NOMO-1 treated with dmso at 0.1 percent for 144 hours (cell line): ENCODE measurements at regions not wholly inside any gene's neighbourhood (a gene's known extent, or its start where the extent isn't known, plus 50 kb on each side); places are given as distances from the start of the nearest gene placed in this dataset.
"Not testable (repeated sequence)": the region's sequence is repeated elsewhere in the genome, so short reads cannot be mapped to it uniquely, and the experiment has no call there.

ENCODE experiments used
- DNase-seq: peaks from one replicate; lab custom pipeline; 2025; ENCODE audit not compliant: unreplicated experiment; lab: John Stamatoyannopoulos, UW

DNA sequence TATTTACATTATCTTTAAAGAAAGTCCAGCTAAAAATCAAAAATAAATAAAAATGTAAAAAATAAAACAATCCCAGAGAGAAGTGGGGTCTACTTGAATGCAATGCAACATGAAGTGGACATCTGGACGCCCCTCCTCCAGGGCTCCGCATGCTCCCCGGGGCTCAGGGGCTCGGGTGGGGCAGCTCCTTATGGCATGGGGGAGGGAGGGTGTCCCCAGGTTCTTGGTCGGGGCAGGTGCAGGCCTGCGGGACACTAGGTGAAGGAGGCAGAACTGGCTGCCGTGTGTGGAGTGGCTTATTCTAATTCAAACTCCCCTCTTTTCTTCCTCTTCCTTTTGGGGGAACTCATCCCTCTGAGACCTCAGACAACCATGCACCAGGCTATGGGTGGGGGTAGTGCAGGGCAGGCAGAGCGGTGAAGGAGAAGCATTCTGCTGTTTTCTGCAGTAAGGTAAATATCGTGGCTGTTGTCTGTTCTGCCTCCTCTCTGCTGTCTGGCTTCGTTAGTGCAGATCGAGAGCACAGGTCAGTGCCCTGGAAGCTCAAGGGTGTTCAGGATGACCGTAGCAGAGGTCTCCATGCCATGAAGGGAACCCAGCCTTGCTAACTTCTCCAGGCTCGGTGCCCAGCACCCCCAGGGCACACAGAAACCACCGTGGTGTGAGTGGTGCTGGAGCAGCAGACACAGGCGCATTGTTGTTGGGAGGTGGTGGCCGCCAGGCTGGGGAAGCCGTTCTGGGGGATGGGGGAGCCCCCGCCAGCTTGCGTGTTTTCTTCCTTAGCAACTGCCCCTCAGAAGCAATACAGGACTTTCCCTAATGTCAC, 82.6 kb downstream of the TTLL2 start:
- DNase-seq: no peak

DNA sequence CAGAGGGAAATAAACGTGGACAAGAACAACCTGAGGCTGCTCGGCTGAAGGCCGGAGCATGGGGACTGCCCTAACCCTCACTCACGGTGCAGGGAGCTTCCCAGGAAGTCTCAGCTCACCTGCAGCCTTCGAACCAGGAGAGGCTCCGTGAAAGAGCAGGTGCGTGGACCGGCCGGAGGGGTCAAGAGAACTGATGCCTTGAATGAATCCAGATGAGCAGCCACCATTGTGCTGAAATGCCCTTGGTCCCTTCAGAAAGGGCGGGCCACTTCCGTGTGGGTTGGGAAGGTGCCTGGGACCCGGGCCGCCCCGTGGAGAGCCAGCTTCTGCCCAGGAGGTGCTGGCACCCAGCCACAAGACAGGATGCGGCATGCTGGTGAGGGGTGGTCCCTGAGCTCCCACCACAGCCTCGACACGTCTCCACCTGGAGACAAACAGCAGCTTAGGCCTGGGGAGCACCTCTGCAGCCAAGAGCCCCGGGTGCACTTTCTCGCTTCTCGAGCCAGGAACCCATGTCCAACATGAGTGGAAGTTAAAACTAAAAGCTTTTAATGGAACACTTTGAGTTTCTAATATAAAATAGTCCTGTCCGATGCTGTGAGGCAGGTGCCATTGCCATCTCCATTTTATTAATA, 83.5 kb downstream of the TTLL2 start:
- DNase-seq: no peak

DNA sequence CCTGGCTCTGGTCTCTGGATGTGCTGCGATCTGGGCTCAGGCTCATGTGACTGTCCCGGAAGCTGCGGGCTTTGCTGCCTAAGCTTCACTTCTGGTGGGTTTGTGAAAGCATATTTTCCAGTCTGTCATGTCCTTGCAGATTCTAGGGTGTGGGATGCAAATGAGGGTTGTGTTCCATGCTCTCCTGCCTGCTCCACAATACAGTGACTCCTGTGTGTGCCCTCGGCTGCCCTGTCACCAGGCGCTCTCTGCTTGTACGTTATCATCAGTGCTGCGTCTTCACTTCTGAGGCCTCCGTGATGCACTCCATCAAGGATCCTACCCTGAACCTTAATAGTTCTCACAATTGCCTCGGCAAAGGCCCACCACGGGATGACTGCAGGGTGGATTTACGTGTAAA, 84.2 kb downstream of the TTLL2 start:
- DNase-seq: no peak

DNA sequence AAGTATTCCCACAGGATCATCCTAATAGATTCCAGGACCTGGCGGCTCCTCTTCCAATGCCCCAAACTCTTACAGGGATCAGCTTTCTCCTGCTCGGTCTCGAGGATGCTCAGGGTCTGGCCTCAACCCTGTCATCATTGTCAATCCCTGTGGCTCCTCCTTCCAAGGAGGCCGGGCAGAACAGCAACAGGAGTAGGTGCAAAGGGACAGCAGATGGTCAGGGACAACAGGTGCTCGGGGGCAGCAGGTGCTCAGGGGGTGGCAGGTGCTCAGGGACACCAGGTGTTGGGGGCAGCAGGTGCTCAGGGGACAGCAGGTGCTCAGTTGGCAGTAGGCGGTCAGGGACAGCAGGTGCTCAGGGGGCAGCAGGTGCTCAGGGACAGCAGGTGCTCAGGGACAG, 84.8 kb downstream of the TTLL2 start:
- DNase-seq: no peak

DNA sequence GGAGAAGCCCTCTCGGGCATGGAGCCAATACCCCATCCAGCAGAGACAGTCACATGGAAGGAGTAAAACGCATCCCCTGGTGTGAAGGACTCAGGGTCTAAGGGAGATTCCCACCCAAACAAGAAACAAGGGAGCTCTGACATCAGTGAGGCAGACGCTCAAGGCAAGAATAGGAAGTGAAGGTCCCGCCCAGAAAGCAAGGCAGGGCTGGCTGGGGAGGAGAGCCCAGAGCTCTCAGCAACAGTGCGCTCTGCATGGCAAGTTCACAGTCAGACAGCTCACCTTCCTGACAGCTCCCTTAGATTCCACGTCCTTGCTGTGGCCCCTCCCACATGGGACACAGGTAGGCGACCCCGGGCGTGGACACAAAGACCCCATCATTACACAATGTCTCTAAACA, 85.6 kb downstream of the TTLL2 start:
- no peak for DNase-seq

DNA sequence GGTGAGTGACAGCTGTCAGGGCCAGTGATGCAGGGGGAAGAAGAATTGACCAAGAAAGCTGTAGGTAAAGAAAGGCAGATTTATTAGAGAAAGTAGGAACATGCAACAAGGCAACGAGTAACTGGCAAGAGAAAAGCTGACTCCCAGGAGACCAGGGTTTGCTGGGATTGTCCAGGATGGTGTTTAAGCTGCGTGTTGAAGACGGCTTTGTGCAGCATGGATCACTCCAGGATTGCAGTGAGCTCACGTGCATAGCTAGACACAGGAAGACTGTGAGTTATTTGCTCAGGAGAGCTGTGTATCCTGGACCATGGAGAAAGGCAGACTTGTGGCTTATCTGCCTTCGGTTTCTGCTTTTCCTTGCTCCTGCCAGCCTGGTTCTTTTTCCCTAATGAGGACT, 87.6 kb downstream of the TTLL2 start:
- DNase-seq: no peak

DNA sequence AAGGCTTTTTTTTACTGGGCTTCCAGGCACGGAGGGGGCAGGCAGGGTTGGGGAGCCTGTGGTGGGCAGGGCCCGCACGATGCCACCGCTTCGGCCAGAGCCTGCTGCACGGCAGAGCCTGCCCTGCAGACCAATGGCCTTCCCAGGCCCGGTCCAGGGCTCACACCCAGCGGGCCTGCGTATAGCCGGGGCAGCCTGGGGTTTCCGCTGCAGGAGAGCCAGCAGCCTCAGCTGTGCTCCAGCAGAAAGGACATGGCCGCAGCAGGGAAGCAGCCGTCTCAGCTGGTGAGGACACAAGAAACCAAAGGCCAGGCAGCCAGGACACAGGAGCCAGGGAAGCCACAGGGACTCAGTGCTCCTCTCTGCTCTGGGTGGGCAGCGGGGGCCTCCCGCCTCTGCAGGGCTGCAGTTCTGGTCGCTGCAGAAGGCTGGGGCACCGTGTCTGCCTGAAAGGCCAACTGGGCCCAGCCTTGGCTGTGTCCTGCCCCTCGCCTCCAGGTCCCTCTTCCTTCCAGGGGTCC, 90.6 kb downstream of the TTLL2 start:
- DNase-seq: no peak

DNA sequence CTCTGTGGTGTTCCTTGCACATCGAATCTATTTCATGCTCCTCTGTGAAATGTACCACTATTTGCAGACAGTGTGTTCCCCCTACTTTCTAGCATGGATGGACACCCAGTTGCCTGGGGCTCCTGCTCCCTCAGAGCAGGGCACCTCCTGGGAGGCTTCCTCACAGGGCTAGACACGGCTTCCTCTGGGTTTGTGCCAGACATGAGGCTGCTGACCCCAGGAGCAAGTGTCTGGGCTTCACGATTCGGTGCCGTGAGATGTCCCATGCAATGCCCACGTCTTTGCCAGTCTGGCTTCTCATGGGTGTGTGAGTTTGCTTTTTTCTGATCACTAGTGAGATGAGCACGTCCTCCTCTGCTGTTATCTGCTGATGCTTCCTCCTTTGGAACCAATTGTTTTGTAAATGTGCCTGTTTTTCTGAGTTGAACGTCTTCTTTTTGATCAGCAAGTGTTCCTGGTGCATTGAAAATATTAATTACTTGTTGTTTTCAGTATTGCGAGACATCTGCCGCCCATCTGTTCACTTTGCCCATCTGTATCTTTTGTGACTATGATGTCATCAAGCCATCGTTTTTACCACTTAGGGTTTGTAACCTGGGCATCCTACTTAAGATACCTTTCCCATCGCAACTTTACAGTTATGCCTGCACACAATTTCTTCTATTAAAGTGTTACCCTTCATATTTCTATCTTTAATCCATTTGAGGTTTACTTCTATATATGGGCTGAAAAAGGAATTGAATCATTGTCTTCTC, 92.0 kb downstream of the TTLL2 start:
- no peak for DNase-seq

DNA sequence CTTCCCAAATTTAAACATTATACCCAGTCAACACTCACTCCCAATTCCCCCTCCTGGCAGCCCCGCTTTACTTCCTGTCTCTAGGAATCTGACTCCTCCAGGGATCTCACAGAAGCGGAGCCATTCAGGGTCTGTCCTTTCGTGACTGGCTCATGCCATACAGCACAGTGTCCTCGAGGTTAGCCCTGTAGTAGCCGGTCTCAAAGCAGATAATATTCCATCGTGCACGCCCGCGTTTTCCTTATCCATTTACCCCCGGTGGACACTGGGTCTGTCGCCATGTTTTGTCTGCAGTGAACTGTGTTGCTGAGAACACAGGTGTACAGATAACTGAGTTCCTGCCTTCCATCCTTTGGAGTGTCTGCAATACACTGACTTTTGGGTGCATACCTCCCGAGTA, 95.3 kb downstream of the TTLL2 start:
- no peak for DNase-seq

DNA sequence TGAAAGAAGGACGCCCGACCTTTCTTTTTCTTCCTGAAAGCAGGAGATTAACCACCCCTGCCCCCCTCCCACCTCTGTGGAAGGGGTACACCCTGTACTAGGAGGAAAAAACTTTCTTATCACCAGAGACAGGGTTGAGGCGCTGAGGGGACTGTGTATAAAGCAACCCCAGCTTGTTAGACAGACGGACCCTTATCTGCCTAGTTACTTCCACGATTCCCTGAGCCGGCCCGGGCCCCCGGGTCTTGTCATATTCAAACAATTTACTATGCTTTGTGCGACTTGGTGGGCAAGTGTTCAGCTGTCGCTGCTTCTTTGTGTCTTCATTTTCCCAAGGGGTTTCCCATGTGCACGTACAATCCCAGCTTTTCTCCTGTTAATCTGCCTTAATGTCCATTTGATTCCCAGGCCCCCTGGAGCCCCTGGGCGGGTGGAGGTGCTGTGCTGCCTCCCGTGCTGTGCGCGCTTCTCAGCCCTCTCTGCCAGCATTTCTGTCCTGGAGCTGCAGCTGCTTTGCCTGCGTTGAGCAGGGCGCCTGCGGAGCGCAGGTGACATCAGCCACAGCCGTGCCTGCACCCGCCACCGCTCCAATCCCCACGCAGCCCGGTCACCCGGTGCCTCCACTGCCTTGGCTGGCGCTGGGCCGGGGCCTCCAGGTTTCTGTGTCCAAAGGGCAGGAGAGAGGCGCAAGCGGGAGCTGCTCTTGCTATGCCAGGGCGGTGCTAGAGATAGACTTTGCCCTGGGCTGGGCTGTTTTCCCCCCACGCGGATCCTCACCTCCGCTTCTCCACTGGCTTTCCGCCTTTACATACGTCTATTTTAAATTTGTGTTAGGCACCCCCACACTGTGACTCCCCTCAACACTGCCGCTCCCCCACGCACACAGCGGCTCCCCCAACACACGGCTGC, 96.2 kb downstream of the TTLL2 start:
- DNase-seq: no peak

DNA sequence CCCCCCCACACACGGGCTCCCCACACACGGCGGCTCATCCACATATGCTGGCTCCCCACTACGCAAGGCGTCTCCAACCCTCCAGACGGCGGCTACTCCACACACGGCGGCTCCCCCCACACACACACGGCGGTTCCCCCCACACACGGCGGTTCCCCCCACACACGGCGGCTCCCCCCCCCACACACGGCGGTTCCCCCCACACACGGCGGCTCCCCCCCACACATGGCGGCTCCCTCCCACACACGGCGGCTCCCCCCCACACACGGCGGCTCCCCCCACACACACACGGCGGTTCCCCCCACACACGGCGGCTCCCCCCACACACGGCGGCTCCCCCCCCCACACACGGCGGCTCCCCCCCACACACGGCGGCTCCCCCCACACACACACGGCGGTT, 97.1 kb downstream of the TTLL2 start:
- DNase-seq: not testable (repeated sequence)

DNA sequence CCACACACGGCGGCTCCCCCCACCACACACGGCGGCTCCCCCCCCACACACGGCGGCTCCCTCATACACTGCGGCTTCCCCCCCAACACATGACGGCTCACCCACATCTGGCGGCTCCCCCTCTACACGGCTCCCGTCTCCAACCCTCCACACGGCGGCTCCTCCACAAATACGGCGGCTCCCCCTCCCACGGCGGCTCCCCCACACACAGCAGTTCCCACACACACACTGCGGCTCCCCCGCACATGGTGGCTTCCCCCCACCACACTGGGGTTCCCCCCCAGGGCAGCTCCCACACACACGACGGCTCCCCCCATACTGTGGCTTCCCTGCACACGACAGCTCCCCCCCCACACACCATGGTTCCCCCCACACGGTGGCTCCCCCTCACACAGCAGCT, 98.0 kb downstream of the TTLL2 start:
- DNase-seq: no peak

DNA sequence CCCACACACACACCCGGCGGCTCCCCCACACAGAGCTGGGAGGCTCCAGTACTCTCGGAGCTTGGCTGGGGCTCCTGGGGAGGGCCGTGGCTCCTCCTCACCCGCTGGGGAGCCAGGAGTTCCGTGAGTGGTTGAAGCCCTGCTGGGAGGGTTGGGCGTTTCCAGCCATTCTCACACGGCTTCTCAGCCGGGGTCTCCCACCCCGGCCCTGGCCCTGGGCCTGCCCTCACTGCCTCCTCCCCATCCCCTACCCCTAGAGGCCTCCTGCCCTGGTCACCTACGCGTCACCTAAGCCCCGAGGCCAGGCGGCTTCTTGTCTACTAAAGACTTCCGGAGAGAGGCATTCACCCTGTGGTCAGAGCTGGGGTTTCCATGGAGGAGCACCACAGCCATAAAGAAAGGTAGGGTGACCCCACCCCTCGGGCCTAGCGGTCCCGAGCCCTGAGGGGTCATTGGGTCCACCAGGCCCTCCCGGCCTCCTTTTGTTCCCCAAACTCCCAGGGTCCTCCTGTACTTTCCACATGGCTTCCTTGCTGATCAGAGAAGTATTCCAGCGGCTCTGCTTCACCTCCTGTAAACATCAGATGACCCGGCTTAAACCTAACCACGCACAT, 99.3 kb downstream of the TTLL2 start:
- DNase-seq: no peak

DNA sequence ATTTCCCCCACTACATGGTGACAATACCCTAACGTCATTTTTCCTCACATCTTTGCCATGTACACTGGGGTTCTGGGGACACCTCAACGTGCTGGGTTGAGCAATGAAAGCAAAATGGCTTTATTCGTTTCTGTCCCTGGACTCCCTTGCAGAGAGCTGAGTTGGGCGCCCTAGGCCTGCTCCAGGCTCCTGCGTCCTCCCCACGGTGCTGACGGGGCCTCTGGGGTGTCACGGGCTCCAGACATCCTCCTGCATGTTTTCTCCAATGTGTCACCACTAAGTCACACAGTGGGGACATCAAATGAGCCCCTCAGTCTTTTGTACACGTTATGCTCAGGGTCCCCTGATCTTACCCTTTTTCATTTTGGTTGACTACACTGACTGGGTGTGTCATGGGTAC, 99.8 kb downstream of the TTLL2 start:
- DNase-seq: no peak

DNA sequence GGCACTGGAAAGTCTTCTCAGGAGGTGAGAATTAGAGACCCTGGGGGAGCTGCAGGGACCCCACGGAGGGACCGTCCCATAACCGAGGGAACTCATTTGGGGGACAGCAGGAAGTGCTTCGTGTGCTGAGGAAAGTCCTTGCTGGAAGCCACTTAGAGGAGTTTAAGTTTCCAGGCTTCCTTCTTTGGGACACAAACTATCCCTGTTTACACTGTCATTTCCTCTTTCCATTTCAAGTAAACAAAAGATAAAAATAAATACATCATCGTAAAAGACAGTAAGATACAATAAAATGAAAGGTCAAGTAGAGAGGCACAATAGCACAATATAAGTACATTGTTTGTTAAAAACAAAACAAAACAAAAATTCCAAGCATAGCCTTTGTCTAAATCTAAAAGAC, 101.2 kb downstream of the TTLL2 start:
- no peak for DNase-seq

DNA sequence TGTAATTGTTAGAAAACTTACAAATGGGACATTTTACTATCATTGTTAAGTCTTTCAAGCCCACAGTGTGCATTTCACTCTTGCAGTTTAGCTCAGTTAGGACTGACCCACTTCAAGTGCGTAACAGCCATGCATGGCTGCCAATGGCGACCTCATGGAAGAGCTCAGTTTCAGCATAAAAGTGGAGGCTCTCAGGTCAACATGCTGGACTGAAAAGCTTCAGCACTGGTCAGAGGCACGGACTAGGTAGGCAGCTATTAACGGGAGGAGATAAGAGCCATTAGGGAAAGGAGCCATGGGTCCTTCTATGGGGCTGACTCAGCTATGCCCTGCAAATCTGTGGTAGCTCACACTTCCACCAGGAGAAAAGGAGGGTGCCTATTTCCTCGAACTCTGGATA, 101.8 kb downstream of the TTLL2 start:
- no peak for DNase-seq

DNA sequence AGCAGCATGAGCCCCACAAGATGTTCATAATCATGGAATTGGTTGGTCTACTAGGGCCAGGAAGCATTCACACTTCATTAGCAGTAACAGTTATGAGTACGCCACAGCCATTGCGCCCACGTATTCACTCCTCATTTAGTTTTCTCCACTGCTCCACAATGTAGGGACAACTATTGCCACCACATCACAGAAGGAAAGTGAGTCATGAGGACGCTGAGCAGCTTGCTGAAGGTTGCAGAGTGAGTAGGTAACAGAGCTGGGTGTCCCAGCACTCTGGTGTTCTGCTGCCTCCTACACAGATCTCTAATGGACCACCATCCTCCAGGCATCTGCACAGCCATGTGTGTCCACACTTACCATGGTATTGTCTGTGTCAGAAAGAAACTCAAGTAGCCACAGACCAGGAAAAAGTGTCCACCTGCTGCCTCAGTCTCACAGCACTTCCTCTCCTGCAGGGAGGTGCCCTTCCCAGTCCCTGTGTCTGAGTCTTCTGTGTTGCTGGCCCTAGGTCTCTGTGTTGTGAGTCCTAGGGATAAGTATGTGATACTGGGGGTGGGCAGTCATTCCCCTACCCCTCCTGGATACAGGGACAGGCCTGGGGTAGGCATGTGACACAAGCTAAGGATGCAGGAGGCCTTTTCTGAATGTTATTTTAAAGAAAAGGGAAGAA, 103.9 kb downstream of the TTLL2 start:
- no peak for DNase-seq

DNA sequence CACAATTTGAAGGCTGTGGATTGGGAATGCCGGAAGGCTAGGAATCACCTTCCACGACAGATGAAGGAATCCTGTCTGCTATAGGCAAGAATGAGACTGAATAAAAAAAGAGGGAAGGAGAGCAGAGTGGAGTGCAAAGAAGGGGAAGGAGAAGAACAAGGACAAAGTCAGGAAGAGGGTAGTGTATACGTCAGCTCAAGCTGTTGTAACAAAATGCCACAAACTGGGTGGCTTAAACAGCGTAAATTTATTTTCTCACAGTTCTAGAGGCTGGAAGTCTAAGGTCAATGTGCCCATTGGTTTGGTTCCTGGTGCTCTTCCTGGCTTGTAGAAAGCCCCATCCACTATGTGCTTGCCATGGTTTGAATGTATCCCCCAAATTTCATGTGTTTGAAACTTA, 104.5 kb downstream of the TTLL2 start:
- no peak for DNase-seq

DNA sequence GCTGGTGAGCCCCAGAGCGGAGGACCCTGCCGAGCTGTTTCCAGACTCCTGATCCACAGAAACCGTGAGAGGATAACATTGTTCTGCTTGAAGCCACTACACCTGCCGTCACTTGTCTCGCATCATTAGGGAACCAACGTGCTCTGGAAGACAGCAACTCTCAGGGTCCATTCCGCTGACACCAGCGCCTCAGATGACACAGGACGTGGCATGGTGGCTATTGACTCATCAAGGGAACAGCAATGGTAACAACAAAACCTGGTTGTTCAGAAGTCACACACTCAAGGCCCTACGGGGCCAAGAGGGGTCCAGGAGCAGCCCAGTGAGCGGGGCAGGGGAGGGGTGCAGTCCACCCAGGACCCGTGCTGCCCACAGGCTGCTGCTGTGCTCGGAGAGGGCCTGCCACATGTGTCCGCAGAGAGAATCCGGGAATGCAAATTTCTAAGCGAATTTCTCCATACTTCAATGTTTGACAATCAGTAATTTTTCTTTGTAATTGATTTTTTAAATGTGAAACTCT, 110.4 kb downstream of the TTLL2 start:
- DNase-seq: no peak
